SU-DHL-6 (cell line): ENCODE measurements at regions not wholly inside any gene's neighbourhood (a gene's known extent, or its start where the extent isn't known, plus 50 kb on each side); places are given as distances from the start of the nearest gene placed in this dataset.

Experiments
- H2AFZ ChIP-seq: fragments of 200-600 bp; sonication (generic); 2 replicates; pipeline ENCODE4 v1.6.1; 2014; ENCODE audit warnings: low read depth, mild to moderate bottlenecking, moderate library complexity, mixed read lengths, antibody characterized with exemption, low read length; ENCODE audit not compliant: severe bottlenecking
- H3F3A ChIP-seq: fragments of 200-600 bp; shearing (Covaris generic); 2 replicates; pipeline ENCODE4 v1.6.0; 2016; ENCODE audit warnings: antibody characterized with exemption, mild to moderate bottlenecking; ENCODE audit not compliant: insufficient read depth
- H3K27ac ChIP-seq: fragments of 200-600 bp; sonication (generic); 2 replicates; pipeline ENCODE4 v1.5.1; 2016; ENCODE audit warnings: low read depth, mild to moderate bottlenecking, low read length, moderate library complexity, mixed read lengths
- H3K27me3 ChIP-seq: fragments of 200-600 bp; sonication (generic), shearing (Covaris generic); 2 replicates; pipeline ENCODE4 v1.6.0; 2014; ENCODE audit warnings: mild to moderate bottlenecking, low read length
- H3K36me3 ChIP-seq: fragments of 200-600 bp; sonication (generic); 2 replicates; pipeline ENCODE4 v1.6.1; 2014; ENCODE audit warnings: mild to moderate bottlenecking, low read length, mixed read lengths
- H3K4me2 ChIP-seq: fragments of 300-600, 200-600 bp; shearing (Covaris generic), sonication (generic); 2 replicates; pipeline ENCODE4 v1.6.0; 2014; ENCODE audit warnings: low read length, low read depth, mild to moderate bottlenecking; ENCODE audit not compliant: poor library complexity, severe bottlenecking
- H3K4me3 ChIP-seq: fragments of 200-600 bp; sonication (generic); 2 replicates; pipeline ENCODE4 v1.5.1; 2014; ENCODE audit warnings: antibody characterized with exemption, low read length, mild to moderate bottlenecking, mixed read lengths; ENCODE audit not compliant: insufficient read depth, poor library complexity, severe bottlenecking
- H3K79me2 ChIP-seq: fragments of 200-600 bp; sonication (generic); 2 replicates; pipeline ENCODE4 v1.6.1; 2014; ENCODE audit warnings: mild to moderate bottlenecking, low read length, moderate library complexity; ENCODE audit not compliant: insufficient read depth
- H3K9ac ChIP-seq: fragments of 200-600 bp; sonication (generic); 2 replicates; pipeline ENCODE4 v1.7.0; 2014; ENCODE audit warnings: mild to moderate bottlenecking, low read length
- H3K9me2 ChIP-seq: fragments of 200-600 bp; sonication (generic); replicated peaks from 2 replicates; pipeline ENCODE4 v1.6.1; 2014; ENCODE audit warnings: low read length; ENCODE audit not compliant: insufficient read depth
- H3K9me3 ChIP-seq: fragments of 200-600 bp; sonication (generic); 2 replicates; pipeline ENCODE4 v1.6.1; 2014; ENCODE audit warnings: low read length, mixed read lengths; ENCODE audit not compliant: insufficient read depth
- H4K20me1 ChIP-seq: fragments of 200-600 bp; sonication (generic); 2 replicates; pipeline ENCODE4 v1.6.1; 2014; ENCODE audit warnings: low read depth, mild to moderate bottlenecking, antibody characterized with exemption, low read length, moderate library complexity, mixed read lengths
- CTCF ChIP-seq: fragments of 200-600 bp; sonication (generic); IDR thresholded peaks from one replicate; pipeline ENCODE4 v1.5.1; 2017; ENCODE audit warnings: antibody characterized with exemption, mild to moderate bottlenecking, low read length, moderate library complexity; ENCODE audit not compliant: insufficient read depth, poor library complexity, severe bottlenecking
- EZH2phosphoT487 ChIP-seq: fragments of 200-600 bp; sonication (generic), shearing (Covaris generic); conservative IDR thresholded peaks from 2 replicates; pipeline ENCODE4 v1.6.1; 2018; ENCODE audit warnings: mild to moderate bottlenecking, antibody characterized with exemption, low read length, moderate library complexity, mixed read lengths

- Histone ChIP-seq H3K9me3 (no peaks in the 10 kb centered on the region), H3F3A (no peaks in the 10 kb centered on the region), H3K9me2 (no peaks in the 10 kb centered on the region), H2AFZ (no peak overlapping the region), H3K79me2 (no peaks in the 10 kb centered on the region), H3K4me2 (no peak overlapping the region), H3K4me3 (no peak overlapping the region), H3K27me3 (no peaks in the 10 kb centered on the region), H3K36me3 (no peaks in the 10 kb centered on the region), H3K27ac (no peak overlapping the region), H4K20me1 (no peaks in the 10 kb centered on the region), H3K9ac (no peak overlapping the region)
- TF ChIP-seq CTCF: no peak
- TF ChIP-seq EZH2phosphoT487: no peak
Measured at GRCh38 chr2:19114126-19114525, 244.3 kb downstream of the OSR1 start.

- Histone ChIP-seq H3K27me3 (no peaks in the 10 kb centered on the region), H3K27ac (no peak overlapping the region), H3K79me2 (no peaks in the 10 kb centered on the region), H4K20me1 (no peaks in the 10 kb centered on the region), H3F3A (no peaks in the 10 kb centered on the region), H3K9me2 (no peaks in the 10 kb centered on the region), H3K4me3 (no peak overlapping the region), H3K36me3 (no peaks in the 10 kb centered on the region), H3K9me3 (no peaks in the 10 kb centered on the region), H2AFZ (no peak overlapping the region), H3K4me2 (no peak overlapping the region), H3K9ac (no peak overlapping the region)
- no peak for TF ChIP-seq EZH2phosphoT487
- TF ChIP-seq CTCF: no peak
Measured at GRCh38 chr2:19111354-19111753, 247.1 kb downstream of the OSR1 start.

GRCh38 chr2:19109518-19109917 lies 248.9 kb downstream of the OSR1 start:
- Histone ChIP-seq H3K27me3 (no peaks in the 10 kb centered on the region), H3F3A (no peaks in the 10 kb centered on the region), H3K27ac (no peak overlapping the region), H3K9me2 (no peaks in the 10 kb centered on the region), H4K20me1 (no peaks in the 10 kb centered on the region), H2AFZ (no peak overlapping the region), H3K4me3 (no peak overlapping the region), H3K4me2 (no peak overlapping the region), H3K79me2 (no peaks in the 10 kb centered on the region), H3K36me3 (no peaks in the 10 kb centered on the region), H3K9me3 (no peaks in the 10 kb centered on the region), H3K9ac (no peak overlapping the region)
- TF ChIP-seq EZH2phosphoT487 (no peak), CTCF (no peak)

- H3K4me3 ChIP-seq: no peak overlapping the region
- H3K27ac ChIP-seq: no peak overlapping the region
- H3K9me2 ChIP-seq: no peaks in the 10 kb centered on the region
- no peaks in the 10 kb centered on the region for H3K79me2 ChIP-seq
- no peak overlapping the region for H3K4me2 ChIP-seq
- no peaks in the 10 kb centered on the region for H3K36me3 ChIP-seq
- no peak overlapping the region for H3K9ac ChIP-seq
- H4K20me1 ChIP-seq: no peaks in the 10 kb centered on the region
- no peak overlapping the region for H2AFZ ChIP-seq
- no peak for TF ChIP-seq EZH2phosphoT487
- TF ChIP-seq CTCF: no peak
- H3F3A ChIP-seq: no peaks in the 10 kb centered on the region
- no peaks in the 10 kb centered on the region for H3K9me3 ChIP-seq
- no peaks in the 10 kb centered on the region for H3K27me3 ChIP-seq
Measured at GRCh38 chr2:19106376-19106775, 252.0 kb downstream of the OSR1 start.
